ENCODE measurements at regions not wholly inside any gene's neighbourhood (a gene's known extent, or its start where the extent isn't known, plus 50 kb on each side); places are given as distances from the start of the nearest gene placed in this dataset.

DNA sequence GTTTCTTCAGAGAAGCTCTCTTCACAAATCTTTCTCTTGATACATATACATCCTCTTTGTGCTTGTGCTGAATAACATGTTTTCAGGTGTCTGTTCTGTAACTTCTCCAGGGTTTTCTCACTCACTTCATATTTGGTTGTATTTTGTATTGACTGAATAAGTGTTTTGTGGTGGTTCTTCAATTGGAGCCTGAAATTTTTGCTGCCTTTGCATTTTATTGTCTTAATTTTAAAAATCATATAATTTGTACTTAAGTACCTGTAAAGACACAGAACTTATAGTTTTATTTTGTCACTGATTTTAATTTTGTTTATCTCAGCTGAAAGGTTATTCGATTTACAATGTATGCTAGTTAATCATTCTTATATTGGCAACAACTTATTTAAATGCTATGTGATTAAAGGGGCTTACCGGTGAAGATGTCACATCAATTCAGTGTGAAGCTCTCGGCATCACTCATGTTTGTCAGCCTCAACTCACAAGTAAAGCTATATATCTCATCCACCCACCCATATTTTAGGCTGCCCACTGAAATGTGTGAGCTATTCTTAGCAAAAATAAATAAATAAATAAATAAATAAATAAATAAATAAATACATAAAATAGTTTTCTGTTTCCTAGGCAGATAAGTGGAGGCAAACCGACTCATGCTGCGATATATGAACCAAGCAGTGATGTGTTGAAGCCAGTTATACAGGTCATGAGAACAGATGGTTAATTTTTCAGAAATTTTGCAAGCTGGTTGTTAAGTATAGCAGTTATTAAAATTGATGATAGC, 76.4 kb upstream of the FSTL5 start (continued):
- TF ChIP-seq, protein P1, sequence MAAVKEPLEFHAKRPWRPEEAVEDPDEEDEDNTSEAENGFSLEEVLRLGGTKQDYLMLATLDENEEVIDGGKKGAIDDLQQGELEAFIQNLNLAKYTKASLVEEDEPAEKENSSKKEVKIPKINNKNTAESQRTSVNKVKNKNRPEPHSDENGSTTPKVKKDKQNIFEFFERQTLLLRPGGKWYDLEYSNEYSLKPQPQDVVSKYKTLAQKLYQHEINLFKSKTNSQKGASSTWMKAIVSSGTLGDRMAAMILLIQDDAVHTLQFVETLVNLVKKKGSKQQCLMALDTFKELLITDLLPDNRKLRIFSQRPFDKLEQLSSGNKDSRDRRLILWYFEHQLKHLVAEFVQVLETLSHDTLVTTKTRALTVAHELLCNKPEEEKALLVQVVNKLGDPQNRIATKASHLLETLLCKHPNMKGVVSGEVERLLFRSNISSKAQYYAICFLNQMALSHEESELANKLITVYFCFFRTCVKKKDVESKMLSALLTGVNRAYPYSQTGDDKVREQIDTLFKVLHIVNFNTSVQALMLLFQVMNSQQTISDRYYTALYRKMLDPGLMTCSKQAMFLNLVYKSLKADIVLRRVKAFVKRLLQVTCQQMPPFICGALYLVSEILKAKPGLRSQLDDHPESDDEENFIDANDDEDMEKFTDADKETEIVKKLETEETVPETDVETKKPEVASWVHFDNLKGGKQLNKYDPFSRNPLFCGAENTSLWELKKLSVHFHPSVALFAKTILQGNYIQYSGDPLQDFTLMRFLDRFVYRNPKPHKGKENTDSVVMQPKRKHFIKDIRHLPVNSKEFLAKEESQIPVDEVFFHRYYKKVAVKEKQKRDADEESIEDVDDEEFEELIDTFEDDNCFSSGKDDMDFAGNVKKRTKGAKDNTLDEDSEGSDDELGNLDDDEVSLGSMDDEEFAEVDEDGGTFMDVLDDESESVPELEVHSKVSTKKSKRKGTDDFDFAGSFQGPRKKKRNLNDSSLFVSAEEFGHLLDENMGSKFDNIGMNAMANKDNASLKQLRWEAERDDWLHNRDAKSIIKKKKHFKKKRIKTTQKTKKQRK (IDR thresholded peaks at IDR 0.05; ENCODE audit: low read depth, low read length), result no peak

DNA sequence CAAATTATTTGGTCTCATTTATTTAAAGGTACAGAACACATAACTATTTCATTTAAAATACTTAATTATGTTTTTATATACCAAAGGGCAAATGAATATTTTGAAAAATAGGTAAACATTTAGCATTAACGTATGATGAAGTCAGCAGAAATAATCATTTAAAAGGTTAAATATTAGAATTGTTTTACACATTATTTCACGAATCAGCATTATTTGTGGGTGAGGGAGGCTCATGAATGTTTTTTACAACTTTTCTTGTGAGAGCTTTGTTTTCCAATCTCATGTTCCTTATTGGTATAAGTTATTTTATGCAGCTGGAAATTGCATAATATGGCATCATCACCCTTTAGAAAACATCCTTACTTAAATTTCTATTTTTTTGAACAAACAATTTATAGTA, 73.9 kb upstream of the FSTL5 start:
- Histone ChIP-seq H3K4me2 (ENCODE audit: control insufficient read depth, insufficient read depth) (no peak overlapping the region), H2AFZ (ENCODE audit: control insufficient read depth, low read depth, low read length) (no peak overlapping the region), H3K36me3 (ENCODE audit: control insufficient read depth in 2 of 2, insufficient read depth in 2 of 2, low read length in 1 of 2) (no peaks in the 10 kb centered on the region), H3K4me1 (ENCODE audit: control insufficient read depth, insufficient read depth, low read length) (no peaks in the 10 kb centered on the region), H3K27me3 (replicated peaks in 1 of 2; ENCODE audit: control insufficient read depth in 2 of 2, insufficient read depth in 2 of 2, low read length in 1 of 2) (no peaks in the 10 kb centered on the region), H3K79me2 (ENCODE audit: control insufficient read depth, insufficient read depth, low read length) (no peaks in the 10 kb centered on the region), H3K9me3 (replicated peaks; ENCODE audit: control insufficient read depth, insufficient read depth, low read length) (no peaks in the 10 kb centered on the region), H3K4me3 (no peak overlapping the region), H4K20me1 (ENCODE audit: control insufficient read depth, insufficient read depth) (no peaks in the 10 kb centered on the region), H3K27ac (ENCODE audit: control insufficient read depth, insufficient read depth) (no peak overlapping the region), H3K9ac (ENCODE audit: control insufficient read depth, insufficient read depth, low read length) (no peak overlapping the region)
- no peak for FAIRE-seq
- no TSS peak for BruUV-seq (replicated peaks)
- TF ChIP-seq, protein P2, sequence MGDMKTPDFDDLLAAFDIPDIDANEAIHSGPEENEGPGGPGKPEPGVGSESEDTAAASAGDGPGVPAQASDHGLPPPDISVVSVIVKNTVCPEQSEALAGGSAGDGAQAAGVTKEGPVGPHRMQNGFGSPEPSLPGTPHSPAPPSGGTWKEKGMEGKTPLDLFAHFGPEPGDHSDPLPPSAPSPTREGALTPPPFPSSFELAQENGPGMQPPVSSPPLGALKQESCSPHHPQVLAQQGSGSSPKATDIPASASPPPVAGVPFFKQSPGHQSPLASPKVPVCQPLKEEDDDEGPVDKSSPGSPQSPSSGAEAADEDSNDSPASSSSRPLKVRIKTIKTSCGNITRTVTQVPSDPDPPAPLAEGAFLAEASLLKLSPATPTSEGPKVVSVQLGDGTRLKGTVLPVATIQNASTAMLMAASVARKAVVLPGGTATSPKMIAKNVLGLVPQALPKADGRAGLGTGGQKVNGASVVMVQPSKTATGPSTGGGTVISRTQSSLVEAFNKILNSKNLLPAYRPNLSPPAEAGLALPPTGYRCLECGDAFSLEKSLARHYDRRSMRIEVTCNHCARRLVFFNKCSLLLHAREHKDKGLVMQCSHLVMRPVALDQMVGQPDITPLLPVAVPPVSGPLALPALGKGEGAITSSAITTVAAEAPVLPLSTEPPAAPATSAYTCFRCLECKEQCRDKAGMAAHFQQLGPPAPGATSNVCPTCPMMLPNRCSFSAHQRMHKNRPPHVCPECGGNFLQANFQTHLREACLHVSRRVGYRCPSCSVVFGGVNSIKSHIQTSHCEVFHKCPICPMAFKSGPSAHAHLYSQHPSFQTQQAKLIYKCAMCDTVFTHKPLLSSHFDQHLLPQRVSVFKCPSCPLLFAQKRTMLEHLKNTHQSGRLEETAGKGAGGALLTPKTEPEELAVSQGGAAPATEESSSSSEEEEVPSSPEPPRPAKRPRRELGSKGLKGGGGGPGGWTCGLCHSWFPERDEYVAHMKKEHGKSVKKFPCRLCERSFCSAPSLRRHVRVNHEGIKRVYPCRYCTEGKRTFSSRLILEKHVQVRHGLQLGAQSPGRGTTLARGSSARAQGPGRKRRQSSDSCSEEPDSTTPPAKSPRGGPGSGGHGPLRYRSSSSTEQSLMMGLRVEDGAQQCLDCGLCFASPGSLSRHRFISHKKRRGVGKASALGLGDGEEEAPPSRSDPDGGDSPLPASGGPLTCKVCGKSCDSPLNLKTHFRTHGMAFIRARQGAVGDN (IDR thresholded peaks at IDR 0.05), result no peak
- RAD21 ChIA-PET (ENCODE audit: unreplicated experiment), result no interaction called here
- WGBS (ENCODE audit: insufficient coverage, insufficient replicate concordance, low lambda C conversion rate, missing lambda C conversion rate), result 29% methylated on average over 2 of the region's 2 CpGs
- SMC1A ChIA-PET (ENCODE audit: uncharacterized antibody, unreplicated experiment), result no interaction called here
- CTCF ChIA-PET, result no interaction called here
- ATAC-seq, result no peak
- intact Hi-C loops (cut with micrococcal nuclease; ENCODE audit: unreplicated experiment), result no loop called here
- in situ Hi-C loops (cut with MboI), result no loop called here
- POLR2A ChIA-PET, result no interaction called here
- DNase-seq (ENCODE audit: low read depth, low spot score), result no peak

Measured in GM12878 (cell line).